NCI-H748 (cell line): ENCODE measurements at regions not wholly inside any gene's neighbourhood (a gene's known extent, or its start where the extent isn't known, plus 50 kb on each side); places are given as distances from the start of the nearest gene placed in this dataset.
A peak's percentile ranks its signal among the peaks of the same experiment; 100 is the strongest.

Source experiments
- DNase-seq: peaks from one replicate; lab custom pipeline; 2025; ENCODE audit not compliant: unreplicated experiment; lab: John Stamatoyannopoulos, UW

- no peak for DNase-seq
Observed at GRCh38 chr10:109517748-109518147, 405.6 kb downstream of the XPNPEP1 start.

- no peak for DNase-seq
Observed at GRCh38 chr10:109504401-109504800, 418.9 kb downstream of the XPNPEP1 start.

- no peak for DNase-seq
Observed at GRCh38 chr10:109487691-109488090, 435.6 kb downstream of the XPNPEP1 start.

- DNase-seq = no peak
Observed at GRCh38 chr10:109480836-109481235, 442.5 kb downstream of the XPNPEP1 start.

- no peak for DNase-seq
Observed at GRCh38 chr10:109475711-109476421, 447.4 kb downstream of the XPNPEP1 start.

- DNase-seq = no peak
Observed at GRCh38 chr10:109474812-109475211, 448.5 kb downstream of the XPNPEP1 start.

GRCh38 chr10:109474261-109474660 lies 449.1 kb downstream of the XPNPEP1 start:
- peak; percentile 2 for DNase-seq

GRCh38 chr10:109467551-109467950 lies 455.8 kb downstream of the XPNPEP1 start:
- no peak for DNase-seq

- DNase-seq = no peak
Observed at GRCh38 chr10:109464949-109465348, 458.4 kb downstream of the XPNPEP1 start.

- DNase-seq = no peak
Observed at GRCh38 chr10:109457302-109457638, 466.0 kb downstream of the XPNPEP1 start.

GRCh38 chr10:109456566-109457301 lies 466.6 kb downstream of the XPNPEP1 start:
- DNase-seq = no peak

GRCh38 chr10:109454691-109455090 lies 468.6 kb downstream of the XPNPEP1 start:
- no peak for DNase-seq

GRCh38 chr10:109451879-109452278 lies 471.4 kb downstream of the XPNPEP1 start:
- DNase-seq = peak; percentile 0

GRCh38 chr10:109450702-109451101 lies 472.6 kb downstream of the XPNPEP1 start:
- DNase-seq = peak; percentile 92

- DNase-seq = no peak
Observed at GRCh38 chr10:109433434-109433833, 489.9 kb downstream of the XPNPEP1 start.

GRCh38 chr10:109432281-109432680 lies 491.0 kb downstream of the XPNPEP1 start:
- no peak for DNase-seq

GRCh38 chr10:109430799-109431198 lies 492.5 kb downstream of the XPNPEP1 start:
- DNase-seq = no peak

- no peak for DNase-seq
Observed at GRCh38 chr10:109430043-109430760, 493.1 kb downstream of the XPNPEP1 start.

GRCh38 chr10:109428775-109429491 lies 494.4 kb downstream of the XPNPEP1 start:
- DNase-seq = no peak

- no peak for DNase-seq
Observed at GRCh38 chr10:109427411-109427810, 495.9 kb downstream of the XPNPEP1 start.

- no peak for DNase-seq
Observed at GRCh38 chr10:109426987-109427386, 496.3 kb downstream of the XPNPEP1 start.
